ENCODE measurements at regions not wholly inside any gene's neighbourhood (a gene's known extent, or its start where the extent isn't known, plus 50 kb on each side); places are given as distances from the start of the nearest gene placed in this dataset.
"Not testable (repeated sequence)": the region's sequence is repeated elsewhere in the genome, so short reads cannot be mapped to it uniquely, and the experiment has no call there.

GRCh38 chr3:56935811-56936210 is 124.7 kb upstream of the SPATA12 start:
- H3K27ac Mint-ChIP-seq: no peak overlapping the region
- DNase-seq (ENCODE audit: low spot score): no peak
- H3K9me3 Mint-ChIP-seq: peaks cover 4% of the 10 kb centered on the region
- H3K4me1 Mint-ChIP-seq (ENCODE audit: low read depth in 2 of 2): peaks cover under 1 to 6% of the 10 kb centered on the region in 2 donors
- no peak overlapping the region for H3K4me3 Mint-ChIP-seq
- peaks cover 6% of the 10 kb centered on the region for H3K36me3 Mint-ChIP-seq
- no peak for ATAC-seq
- peaks cover 6 to 7% of the 10 kb centered on the region in 2 donors for H3K27me3 Mint-ChIP-seq

GRCh38 chr3:56934481-56934880 is 126.0 kb upstream of the SPATA12 start:
- ATAC-seq; DNase-seq (ENCODE audit: low spot score); H3K27me3 Mint-ChIP-seq; H3K4me1 Mint-ChIP-seq (ENCODE audit: low read depth in 2 of 2); H3K4me3 Mint-ChIP-seq; H3K9me3 Mint-ChIP-seq; H3K27ac Mint-ChIP-seq; H3K36me3 Mint-ChIP-seq: not testable (repeated sequence)

- ATAC-seq: no peak
- Mint-ChIP-seq H3K36me3 (peaks cover 6% of the 10 kb centered on the region), H3K27me3 (peaks cover 7 to 8% of the 10 kb centered on the region in 2 donors), H3K4me1 (ENCODE audit: low read depth in 2 of 2) (peaks cover 10% of the 10 kb centered on the region in 2 donors), H3K9me3 (peaks cover 4% of the 10 kb centered on the region), H3K4me3 (no peak overlapping the region), H3K27ac (no peak overlapping the region)
- DNase-seq (ENCODE audit: low spot score): no peak
These were observed 126.7 kb upstream of the SPATA12 start for GRCh38 chr3:56933803-56934202.

- H3K4me1 Mint-ChIP-seq (ENCODE audit: low read depth in 2 of 2): peaks cover 18 to 19% of the 10 kb centered on the region in 2 donors
- no peak overlapping the region for H3K4me3 Mint-ChIP-seq
- H3K27ac Mint-ChIP-seq: no peak overlapping the region
- H3K9me3 Mint-ChIP-seq: peaks cover 4% of the 10 kb centered on the region
- H3K36me3 Mint-ChIP-seq: peaks cover 6% of the 10 kb centered on the region
- peaks cover 7 to 8% of the 10 kb centered on the region in 2 donors for H3K27me3 Mint-ChIP-seq
- DNase-seq (ENCODE audit: low spot score): no peak
- no peak for ATAC-seq
These were observed 127.6 kb upstream of the SPATA12 start for GRCh38 chr3:56932866-56933265.

- Mint-ChIP-seq H3K4me1 (ENCODE audit: low read depth in 2 of 2) (peaks cover 18 to 19% of the 10 kb centered on the region in 2 donors), H3K4me3 (no peak overlapping the region), H3K9me3 (peaks cover 4% of the 10 kb centered on the region), H3K27ac (no peak overlapping the region), H3K36me3 (peaks cover 6% of the 10 kb centered on the region), H3K27me3 (peaks cover 7 to 8% of the 10 kb centered on the region in 2 donors)
- ATAC-seq: no peak
- no peak for DNase-seq (ENCODE audit: low spot score)
These were observed 128.6 kb upstream of the SPATA12 start for GRCh38 chr3:56931836-56932235.

GRCh38 chr3:56930706-56931105 is 129.0 kb upstream of the ARHGEF3 start:
- peaks cover 6% of the 10 kb centered on the region for H3K36me3 Mint-ChIP-seq
- H3K9me3 Mint-ChIP-seq: peaks cover 4% of the 10 kb centered on the region
- peaks cover 2 to 8% of the 10 kb centered on the region in 2 donors for H3K27me3 Mint-ChIP-seq
- no peak overlapping the region for H3K27ac Mint-ChIP-seq
- H3K4me3 Mint-ChIP-seq: no peak overlapping the region
- ATAC-seq (peak in 1 of 2 donors; percentile 52), DNase-seq (ENCODE audit: low spot score) (no peak)
- peaks cover 18 to 19% of the 10 kb centered on the region in 2 donors for H3K4me1 Mint-ChIP-seq (ENCODE audit: low read depth in 2 of 2)

GRCh38 chr3:56929809-56930615 is 128.3 kb upstream of the ARHGEF3 start:
- ATAC-seq (no peak), DNase-seq (ENCODE audit: low spot score) (no peak)
- Mint-ChIP-seq H3K36me3 (peaks cover 6% of the 10 kb centered on the region), H3K4me1 (ENCODE audit: low read depth in 2 of 2) (peaks cover 19 to 24% of the 10 kb centered on the region in 2 donors), H3K27me3 (peaks cover 0 to 4% of the 10 kb centered on the region in 2 donors), H3K9me3 (peaks cover 4% of the 10 kb centered on the region), H3K4me3 (no peak overlapping the region), H3K27ac (no peak overlapping the region)

- Mint-ChIP-seq H3K9me3 (no peaks in the 10 kb centered on the region), H3K36me3 (no peaks in the 10 kb centered on the region), H3K4me3 (no peak overlapping the region), H3K27me3 (peaks cover 0 to 4% of the 10 kb centered on the region in 2 donors), H3K4me1 (ENCODE audit: low read depth in 2 of 2) (peaks cover 26 to 39% of the 10 kb centered on the region in 2 donors), H3K27ac (no peak overlapping the region)
- ATAC-seq (no peak), DNase-seq (ENCODE audit: low spot score) (no peak)
These were observed 126.8 kb upstream of the ARHGEF3 start for GRCh38 chr3:56928379-56929068.

GRCh38 chr3:56927855-56928254 is 126.1 kb upstream of the ARHGEF3 start:
- Mint-ChIP-seq H3K4me1 (ENCODE audit: low read depth in 2 of 2) (peaks cover 29 to 43% of the 10 kb centered on the region in 2 donors), H3K36me3 (no peaks in the 10 kb centered on the region)
- no peak for DNase-seq (ENCODE audit: low spot score)

GRCh38 chr3:56926947-56927282 is 125.2 kb upstream of the ARHGEF3 start:
- Mint-ChIP-seq H3K27ac (no peak overlapping the region), H3K36me3 (no peaks in the 10 kb centered on the region), H3K4me1 (ENCODE audit: low read depth in 2 of 2) (peaks cover 33 to 50% of the 10 kb centered on the region in 2 donors), H3K27me3 (peaks cover 0 to 2% of the 10 kb centered on the region in 2 donors), H3K4me3 (no peak overlapping the region), H3K9me3 (no peaks in the 10 kb centered on the region)
- ATAC-seq (no peak), DNase-seq (ENCODE audit: low spot score) (no peak)

More at GRCh38 chr3:56927855-56928254, 126.1 kb upstream of the ARHGEF3 start:
- ATAC-seq: no peak
- Mint-ChIP-seq H3K27ac (no peak overlapping the region), H3K27me3 (peaks cover 0 to 4% of the 10 kb centered on the region in 2 donors), H3K9me3 (no peaks in the 10 kb centered on the region), H3K4me3 (no peak overlapping the region)

- Mint-ChIP-seq H3K4me3 (no peak overlapping the region), H3K27me3 (peaks cover 0 to 2% of the 10 kb centered on the region in 2 donors), H3K9me3 (no peaks in the 10 kb centered on the region), H3K27ac (no peak overlapping the region), H3K36me3 (no peaks in the 10 kb centered on the region), H3K4me1 (ENCODE audit: low read depth in 2 of 2) (peaks cover 38 to 55% of the 10 kb centered on the region in 2 donors)
- DNase-seq (ENCODE audit: low spot score): no peak
- ATAC-seq: no peak
These were observed 124.6 kb upstream of the ARHGEF3 start for GRCh38 chr3:56926243-56926946.

- H3K4me1 Mint-ChIP-seq (ENCODE audit: low read depth in 2 of 2): peaks cover 41 to 58% of the 10 kb centered on the region in 2 donors
- H3K27me3 Mint-ChIP-seq, H3K4me3 Mint-ChIP-seq: not testable (repeated sequence)
These were observed 123.0 kb upstream of the ARHGEF3 start for GRCh38 chr3:56924700-56925099.

GRCh38 chr3:56923526-56924224 is 121.9 kb upstream of the ARHGEF3 start:
- no peak for DNase-seq (ENCODE audit: low spot score)
- H3K4me1 Mint-ChIP-seq (ENCODE audit: low read depth in 2 of 2): peaks cover 40 to 60% of the 10 kb centered on the region in 2 donors
- peak; percentile 60 to 71 for ATAC-seq
- no peaks in the 10 kb centered on the region for H3K36me3 Mint-ChIP-seq
- H3K4me3 Mint-ChIP-seq: peak overlapping the region; percentile 66
- H3K9me3 Mint-ChIP-seq: no peaks in the 10 kb centered on the region
- no peaks in the 10 kb centered on the region for H3K27me3 Mint-ChIP-seq
- peak overlapping the region; percentile 76 to 85 for H3K27ac Mint-ChIP-seq

More at GRCh38 chr3:56924700-56925099, 123.0 kb upstream of the ARHGEF3 start:
- not testable (repeated sequence) for H3K36me3 Mint-ChIP-seq; DNase-seq (ENCODE audit: low spot score); ATAC-seq; H3K27ac Mint-ChIP-seq; H3K9me3 Mint-ChIP-seq

All from natural killer cell treated with Interleukin-12 subunit alpha and Interleukin-12 subunit beta and Interleukin-15 and Interleukin-18, amount 100 ng/mL, for 72 hours (primary cell).